Endodermal cell (in vitro differentiated cells): ENCODE measurements at regions not wholly inside any gene's neighbourhood (a gene's known extent, or its start where the extent isn't known, plus 50 kb on each side); places are given as distances from the start of the nearest gene placed in this dataset.

Experiments used
- DNase-seq: peaks from one replicate; pipeline ENCODE4 v3.0.0-alpha.2; 2017
- H3K27ac ChIP-seq: 2 replicates; pipeline ENCODE4 v1.5.1; 2013; ENCODE audit warnings: mild to moderate bottlenecking, low read depth, low read length, moderate library complexity
- H3K27me3 ChIP-seq: 2 replicates; pipeline ENCODE4 v1.6.1; 2013; ENCODE audit warnings: mild to moderate bottlenecking, low read length, moderate library complexity; ENCODE audit not compliant: insufficient read depth, control insufficient read depth, poor library complexity, severe bottlenecking
- H3K36me3 ChIP-seq: 2 replicates; pipeline ENCODE4 v1.7.0; 2013; ENCODE audit warnings: mild to moderate bottlenecking, low read length, moderate library complexity; ENCODE audit not compliant: control insufficient read depth, insufficient read depth
- H3K4me1 ChIP-seq: one replicate; pipeline ENCODE4 v1.7.0; 2013; ENCODE audit warnings: low read length; ENCODE audit not compliant: control insufficient read depth, insufficient read depth
- H3K4me3 ChIP-seq: 2 replicates; pipeline ENCODE4 v1.5.1; 2013; ENCODE audit warnings: mild to moderate bottlenecking, low read length, moderate library complexity
- H3K9ac ChIP-seq: 2 replicates; pipeline ENCODE4 v1.6.1; 2013; ENCODE audit warnings: mild to moderate bottlenecking, low read length, moderate library complexity; ENCODE audit not compliant: poor library complexity, severe bottlenecking; ENCODE audit errors: extremely low read depth
- H3K9me3 ChIP-seq: 2 replicates; pipeline ENCODE4 v1.6.1; 2013; ENCODE audit warnings: mild to moderate bottlenecking, low read length, moderate library complexity; ENCODE audit not compliant: control insufficient read depth
- H3K27ac Mint-ChIP-seq: 2 replicates; pipeline ENCODE4 v1.8.0; 2020; ENCODE audit warnings: mixed read lengths
- H3K27me3 Mint-ChIP-seq: 2 replicates; pipeline ENCODE4 v1.8.0; 2021; ENCODE audit warnings: mild to moderate bottlenecking, mixed read lengths; ENCODE audit not compliant: insufficient read depth
- H3K36me3 Mint-ChIP-seq: 2 replicates; pipeline ENCODE4 v1.8.0; 2020; ENCODE audit warnings: low read depth, mixed read lengths
- H3K4me1 Mint-ChIP-seq: 2 replicates; pipeline ENCODE4 v1.8.0; 2020; ENCODE audit warnings: mixed read lengths
- H3K4me3 Mint-ChIP-seq: 2 replicates; pipeline ENCODE4 v1.8.0; 2020; ENCODE audit warnings: mild to moderate bottlenecking, moderate library complexity, mixed read lengths
- H3K9me3 Mint-ChIP-seq: 2 replicates; pipeline ENCODE4 v1.8.0; 2020; ENCODE audit warnings: mild to moderate bottlenecking, mixed read lengths
- CTCF ChIP-seq: fragments of 200-600 bp; sonication (generic); conservative IDR thresholded peaks from 2 replicates; pipeline ENCODE4 v1.5.0; 2021; ENCODE audit warnings: antibody characterized with exemption, mild to moderate bottlenecking
- WGBS, 2 experiments: methylation state at CpG; one replicate each; pipeline versions ENCODE4 v1.1.5 to v1.1.7; 2013; ENCODE audit warnings: missing lambda C conversion rate in 2 of 2, mixed read lengths in 1 of 2; ENCODE audit not compliant: insufficient coverage in 1 of 2, insufficient read length in 1 of 2; 5-methylcytosine and 5-hydroxymethylcytosine counted together

GRCh38 chr11:134920851-134921608 lies 509.0 kb upstream of the B3GAT1 start:
- Histone ChIP-seq H3K9ac (no peak overlapping the region), H3K27ac (no peak overlapping the region), H3K4me1 (peaks cover 13% of the 10 kb centered on the region), H3K36me3 (no peaks in the 10 kb centered on the region), H3K27me3 (peaks cover 12% of the 10 kb centered on the region), H3K4me3 (no peak overlapping the region), H3K9me3 (peaks cover 6% of the 10 kb centered on the region)
- Mint-ChIP-seq H3K4me1 (peaks cover 10% of the 10 kb centered on the region), H3K27me3 (peaks cover 32% of the 10 kb centered on the region), H3K4me3 (no peak overlapping the region), H3K27ac (no peak overlapping the region), H3K9me3 (peaks cover 2% of the 10 kb centered on the region), H3K36me3 (no peaks in the 10 kb centered on the region)
- WGBS, 2 experiments: 84 to 88% methylated on average over 7 to 8 of the region's 8 CpGs
- DNase-seq: no peak
- TF ChIP-seq CTCF: no peak

GRCh38 chr11:134916421-134917213 lies 504.6 kb upstream of the B3GAT1 start:
- Histone ChIP-seq H3K27ac (no peak overlapping the region), H3K9ac (no peak overlapping the region), H3K36me3 (no peaks in the 10 kb centered on the region), H3K4me3 (no peak overlapping the region), H3K9me3 (no peaks in the 10 kb centered on the region), H3K4me1 (no peaks in the 10 kb centered on the region), H3K27me3 (peaks cover 2% of the 10 kb centered on the region)
- no peak for DNase-seq
- 90% methylated on average over 7 to 9 of the region's 9 CpGs for WGBS, 2 experiments
- H3K9me3 Mint-ChIP-seq: no peaks in the 10 kb centered on the region
- H3K36me3 Mint-ChIP-seq: no peaks in the 10 kb centered on the region
- H3K27me3 Mint-ChIP-seq: peaks cover 39% of the 10 kb centered on the region
- no peak overlapping the region for H3K4me3 Mint-ChIP-seq
- no peak overlapping the region for H3K27ac Mint-ChIP-seq
- TF ChIP-seq CTCF: no peak
- no peaks in the 10 kb centered on the region for H3K4me1 Mint-ChIP-seq

GRCh38 chr11:134915881-134916280 lies 503.8 kb upstream of the B3GAT1 start:
- H3K27me3 Mint-ChIP-seq: peaks cover 33% of the 10 kb centered on the region

More at GRCh38 chr11:134915881-134916280, 503.8 kb upstream of the B3GAT1 start:
- Histone ChIP-seq H3K27me3 (no peaks in the 10 kb centered on the region), H3K27ac (no peak overlapping the region), H3K4me3 (no peak overlapping the region), H3K9ac (no peak overlapping the region), H3K4me1 (no peaks in the 10 kb centered on the region), H3K36me3 (no peaks in the 10 kb centered on the region), H3K9me3 (no peaks in the 10 kb centered on the region)
- no peaks in the 10 kb centered on the region for H3K9me3 Mint-ChIP-seq
- DNase-seq: no peak
- 87 to 90% methylated on average over 5 of the region's 5 CpGs for WGBS, 2 experiments
- no peak overlapping the region for H3K4me3 Mint-ChIP-seq
- H3K36me3 Mint-ChIP-seq: no peaks in the 10 kb centered on the region
- H3K27ac Mint-ChIP-seq: no peak overlapping the region
- H3K4me1 Mint-ChIP-seq: no peaks in the 10 kb centered on the region
- no peak for TF ChIP-seq CTCF
